Endometrium (tissue), 2 donors: ENCODE measurements at regions not wholly inside any gene's neighbourhood (a gene's known extent, or its start where the extent isn't known, plus 50 kb on each side); places are given as distances from the start of the nearest gene placed in this dataset.
"Not testable (repeated sequence)": the region's sequence is repeated elsewhere in the genome, so short reads cannot be mapped to it uniquely, and the experiment has no call there.

Experiments used
- FAIRE-seq: peaks from 2 replicates; lab custom pipeline; 2012; peaks lifted over from hg19 to GRCh38; lab: Jason Lieb, UNC
- donor health status: control.
- donor health status: control.

DNA sequence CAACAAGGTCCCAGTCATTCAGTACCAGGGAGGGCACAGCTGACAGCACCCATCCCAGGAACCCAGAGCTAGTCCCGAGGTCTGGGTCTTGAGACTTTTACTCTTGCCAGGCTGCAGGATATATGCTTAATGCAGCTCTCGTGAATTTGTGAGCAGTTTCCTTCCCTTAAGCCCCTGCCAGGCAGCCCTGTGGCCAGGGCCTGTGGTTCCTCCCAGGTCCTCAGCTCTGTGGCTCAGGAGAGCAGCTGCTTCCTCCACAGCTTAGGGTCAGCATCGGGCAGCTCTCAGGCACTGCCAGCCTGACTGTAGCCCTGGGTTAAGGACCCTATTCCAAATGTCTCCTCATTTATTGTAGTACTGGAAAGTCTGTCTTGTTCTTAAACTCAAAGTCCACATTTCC is 1384.8 kb downstream of the RPIA start:
- FAIRE-seq: no peak

DNA sequence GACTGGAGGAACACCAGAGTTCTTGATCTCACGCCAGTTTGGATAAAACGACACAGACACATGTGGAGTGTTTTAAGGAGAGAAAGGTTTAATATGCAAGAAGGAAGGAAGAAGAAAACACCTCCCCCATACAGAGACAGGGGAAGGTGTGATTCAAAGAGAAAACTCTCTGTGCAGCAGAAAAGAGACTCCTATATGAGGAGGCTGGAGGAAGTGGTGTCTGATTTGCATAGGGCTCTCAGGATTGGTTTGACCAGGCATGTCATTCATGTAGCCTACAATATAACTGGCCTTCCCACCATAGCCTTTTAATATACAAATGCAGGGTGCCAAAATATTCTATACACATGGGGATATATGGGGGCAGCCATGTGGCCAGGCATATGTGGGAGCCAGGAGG is 1386.5 kb downstream of the RPIA start:
- FAIRE-seq: no peak

GRCh38 chr2:90079374-90079773 is 1387.9 kb downstream of the RPIA start:
- no peak for FAIRE-seq

DNA sequence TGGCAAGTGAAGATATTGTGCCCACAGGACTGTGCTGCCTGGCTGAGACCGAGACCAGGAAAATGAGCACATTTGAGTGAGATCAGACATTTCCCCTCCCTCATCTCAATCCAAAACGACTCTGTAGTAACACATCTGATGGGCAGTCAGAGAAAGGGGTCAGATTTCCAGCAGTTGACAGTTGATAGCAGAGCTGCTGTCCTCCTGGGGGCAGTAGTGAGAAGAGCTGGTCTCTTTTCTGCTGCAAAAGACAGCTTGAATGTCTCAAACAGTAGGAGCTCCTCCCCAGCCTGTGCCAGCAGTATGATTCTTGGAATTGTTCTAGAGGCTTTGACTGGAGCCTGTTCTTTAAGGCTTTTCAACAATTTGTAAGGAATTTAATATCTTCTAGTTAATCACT is 1396.3 kb downstream of the RPIA start:
- not testable (repeated sequence) for FAIRE-seq

GRCh38 chr2:90093571-90094270 is 1402.2 kb downstream of the RPIA start:
- FAIRE-seq: not testable (repeated sequence)

- not testable (repeated sequence) for FAIRE-seq
Measured at GRCh38 chr2:90097617-90098016, 1406.1 kb downstream of the RPIA start.

GRCh38 chr2:90105142-90105541 is 1413.7 kb downstream of the RPIA start:
- FAIRE-seq: not testable (repeated sequence)

- not testable (repeated sequence) for FAIRE-seq
Measured at GRCh38 chr2:90123409-90123808, 1431.9 kb downstream of the RPIA start.

GRCh38 chr2:90139046-90139445 is 1447.6 kb downstream of the RPIA start:
- not testable (repeated sequence) for FAIRE-seq

GRCh38 chr2:90141558-90141957 is 1450.1 kb downstream of the RPIA start:
- FAIRE-seq: not testable (repeated sequence)

GRCh38 chr2:90151805-90152204 is 1460.3 kb downstream of the RPIA start:
- not testable (repeated sequence) for FAIRE-seq

DNA sequence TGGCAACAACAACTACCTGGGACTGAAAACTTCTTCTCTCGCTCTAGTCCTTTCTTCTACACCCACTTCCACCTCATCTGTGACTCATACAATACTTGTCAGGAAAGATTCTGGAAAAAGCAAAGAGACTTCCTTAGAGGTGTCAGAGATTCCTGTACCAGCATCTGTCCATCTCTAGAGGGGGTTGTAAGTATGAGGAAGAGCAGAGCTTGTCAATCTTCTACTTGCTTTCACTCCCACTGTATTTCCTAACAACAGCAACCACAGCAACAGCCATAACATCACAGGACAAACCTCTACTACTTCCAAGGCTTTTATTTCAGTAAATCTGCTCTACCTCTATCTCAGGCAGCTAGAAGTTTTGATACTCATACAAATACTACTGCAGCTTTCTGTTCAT is 1479.5 kb downstream of the RPIA start:
- FAIRE-seq: not testable (repeated sequence)

- not testable (repeated sequence) for FAIRE-seq
Measured at GRCh38 chr2:90173081-90173480, 1481.6 kb downstream of the RPIA start.

DNA sequence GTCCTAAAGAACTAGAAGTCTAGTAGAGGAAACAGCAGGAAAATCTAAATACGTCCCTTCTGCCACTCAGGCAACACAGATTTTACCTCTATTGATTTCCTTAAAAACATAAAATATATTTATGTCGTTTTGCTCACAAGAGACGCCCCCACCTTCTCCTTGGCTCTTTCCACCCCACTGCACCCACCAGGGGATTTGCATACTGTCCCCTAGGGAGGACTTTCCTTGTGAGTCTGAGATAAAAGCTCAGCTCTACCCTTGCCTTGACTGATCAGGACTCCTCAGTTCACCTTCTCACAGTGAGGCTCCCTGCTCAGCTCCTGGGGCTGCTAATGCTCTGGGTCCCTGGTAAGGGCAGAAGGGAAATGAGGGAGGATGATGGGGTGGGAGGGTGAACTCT is 1488.1 kb downstream of the RPIA start:
- not testable (repeated sequence) for FAIRE-seq

DNA sequence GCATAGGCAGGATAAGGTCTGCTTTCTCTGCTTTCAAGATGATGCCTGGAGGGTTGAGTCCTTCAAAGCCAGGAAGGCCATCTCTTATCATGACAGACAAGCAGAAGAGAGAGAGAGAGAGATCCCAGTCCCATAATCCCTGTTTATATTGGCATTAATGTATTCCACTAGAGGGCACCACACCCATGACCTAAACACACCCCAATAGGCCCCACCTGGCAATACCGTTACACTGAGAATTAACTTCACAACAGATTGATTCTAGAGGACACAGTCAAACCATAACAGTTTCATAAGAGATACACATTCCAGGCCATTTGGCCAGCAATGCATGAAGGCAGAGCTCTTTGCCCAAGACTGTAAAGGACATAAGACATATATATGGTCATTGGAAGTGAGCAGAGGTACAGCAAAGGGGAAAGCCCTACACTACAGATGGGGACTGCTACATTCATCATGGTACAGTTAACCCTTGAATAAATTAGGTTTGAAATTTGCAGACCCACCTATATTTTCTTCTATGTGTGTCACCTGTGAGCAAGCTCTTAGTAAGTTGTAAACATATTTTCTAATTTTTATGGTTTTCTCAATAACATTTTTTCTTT is 1516.1 kb downstream of the RPIA start:
- FAIRE-seq: peak; percentile 23

- FAIRE-seq: no peak
Measured at GRCh38 chr2:90209009-90209408, 1517.5 kb downstream of the RPIA start.

DNA sequence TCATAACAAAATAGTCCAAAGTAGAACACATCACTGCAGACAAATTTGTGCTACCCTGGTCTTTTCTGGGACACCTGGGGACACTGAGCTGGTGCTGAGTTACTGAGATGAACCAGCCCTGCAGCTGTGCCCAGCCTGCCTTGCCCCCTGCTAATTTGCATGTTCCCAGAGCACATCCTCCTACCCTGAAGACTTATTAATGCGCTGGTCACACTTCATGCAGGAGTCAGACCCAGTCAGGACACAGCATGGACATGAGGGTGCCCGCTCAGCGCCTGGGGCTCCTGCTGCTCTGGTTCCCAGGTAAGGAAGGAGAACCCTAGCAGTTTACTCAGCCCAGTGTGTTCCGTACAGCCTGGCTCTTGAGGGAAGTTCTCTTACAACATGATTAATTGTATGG is 1518.3 kb downstream of the RPIA start:
- FAIRE-seq: no peak

- not testable (repeated sequence) for FAIRE-seq
Measured at GRCh38 chr2:90215880-90216279, 1524.4 kb downstream of the RPIA start.

DNA sequence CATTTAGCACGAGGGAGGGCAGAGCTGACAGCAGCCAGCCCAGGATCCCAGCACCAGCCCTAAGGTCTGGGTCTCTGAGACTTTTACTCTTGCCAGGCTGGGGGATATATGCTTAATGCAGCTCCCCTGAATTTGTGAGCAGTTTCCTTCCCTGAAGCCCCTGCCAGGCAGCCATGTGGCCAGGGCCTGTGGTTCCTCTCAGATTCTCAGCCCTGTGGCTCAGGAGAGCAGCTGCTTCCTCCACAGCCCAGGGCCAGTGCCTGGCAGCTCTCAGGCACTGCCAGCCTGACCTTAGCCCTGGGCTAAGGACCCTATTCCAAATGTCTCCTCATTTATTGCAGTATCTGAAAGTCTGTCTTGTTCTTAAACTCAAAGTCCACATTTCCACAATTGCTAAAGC is 1525.3 kb downstream of the RPIA start:
- FAIRE-seq: not testable (repeated sequence)

GRCh38 chr2:90218534-90218933 is 1527.1 kb downstream of the RPIA start:
- FAIRE-seq: not testable (repeated sequence)

DNA sequence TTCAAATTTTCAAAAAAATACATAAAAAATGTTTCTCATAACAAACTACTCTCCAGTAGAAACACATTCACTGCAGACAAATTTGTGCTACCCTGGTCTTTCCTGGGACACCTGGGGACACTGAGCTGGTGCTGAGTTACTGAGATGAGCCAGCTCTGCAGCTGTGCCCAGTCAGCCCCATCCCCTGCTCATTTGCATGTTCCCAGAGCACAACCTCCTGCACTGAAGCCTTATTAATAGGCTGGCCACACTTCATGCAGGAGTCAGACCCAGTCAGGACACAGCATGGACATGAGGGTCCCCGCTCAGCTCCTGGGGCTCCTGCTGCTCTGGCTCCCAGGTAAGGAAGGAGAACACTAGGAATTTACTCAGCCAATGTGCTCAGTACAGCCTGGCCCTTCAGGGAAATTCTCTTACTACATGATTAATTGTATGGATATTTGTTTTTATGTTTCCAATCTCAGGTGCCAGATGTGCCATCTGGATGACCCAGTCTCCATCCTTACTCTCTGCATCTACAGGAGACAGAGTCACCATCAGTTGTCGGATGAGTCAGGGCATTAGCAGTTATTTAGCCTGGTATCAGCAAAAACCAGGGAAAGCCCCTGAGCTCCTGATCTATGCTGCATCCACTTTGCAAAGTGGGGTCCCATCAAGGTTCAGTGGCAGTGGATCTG is 1529.3 kb downstream of the RPIA start:
- FAIRE-seq: not testable (repeated sequence)

DNA sequence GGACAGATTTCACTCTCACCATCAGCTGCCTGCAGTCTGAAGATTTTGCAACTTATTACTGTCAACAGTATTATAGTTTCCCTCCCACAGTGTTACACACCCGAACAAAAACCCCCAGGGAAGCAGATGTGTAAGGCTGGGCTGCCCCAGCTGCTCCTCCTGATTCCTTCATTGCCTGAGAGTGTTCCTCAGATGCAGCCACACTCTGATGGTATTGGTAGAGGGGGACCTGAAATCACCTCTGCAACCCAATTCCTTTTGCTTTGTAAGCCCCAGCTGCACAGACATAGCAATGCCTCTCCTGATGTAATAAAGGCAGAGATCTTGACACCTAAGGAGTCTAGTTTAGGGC is 1529.8 kb downstream of the RPIA start:
- no peak for FAIRE-seq

DNA sequence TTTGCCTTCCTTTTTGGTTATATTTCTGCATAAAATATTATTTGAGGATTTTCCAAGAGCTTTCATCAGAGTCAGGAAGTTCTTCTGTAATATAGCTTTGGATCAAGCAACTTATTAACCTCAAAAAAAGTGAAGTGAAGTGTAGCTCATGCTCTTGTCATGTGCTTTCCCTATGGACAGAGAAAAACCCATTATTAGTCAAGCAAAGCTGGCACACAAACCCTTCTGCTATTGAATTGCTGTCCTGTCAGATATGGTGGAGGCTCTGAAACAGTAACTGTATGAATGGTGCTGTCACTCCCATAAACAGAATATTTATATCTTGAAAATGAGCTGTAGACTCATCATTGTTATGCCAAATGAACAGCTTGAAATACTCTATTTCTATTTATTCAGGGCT is 1533.3 kb downstream of the RPIA start:
- FAIRE-seq: not testable (repeated sequence)
